ENCODE measurements at regions not wholly inside any gene's neighbourhood (a gene's known extent, or its start where the extent isn't known, plus 50 kb on each side); places are given as distances from the start of the nearest gene placed in this dataset.

- TF ChIP-seq CHD7 (IDR thresholded peaks at IDR 0.05; ENCODE audit: insufficient replicate concordance, low read length), result no peak
These were observed 298.4 kb upstream of the MTNR1B start (continued) for GRCh38 chr11:92671081-92671480.
